ENCODE measurements at regions not wholly inside any gene's neighbourhood (a gene's known extent, or its start where the extent isn't known, plus 50 kb on each side); places are given as distances from the start of the nearest gene placed in this dataset.

DNA sequence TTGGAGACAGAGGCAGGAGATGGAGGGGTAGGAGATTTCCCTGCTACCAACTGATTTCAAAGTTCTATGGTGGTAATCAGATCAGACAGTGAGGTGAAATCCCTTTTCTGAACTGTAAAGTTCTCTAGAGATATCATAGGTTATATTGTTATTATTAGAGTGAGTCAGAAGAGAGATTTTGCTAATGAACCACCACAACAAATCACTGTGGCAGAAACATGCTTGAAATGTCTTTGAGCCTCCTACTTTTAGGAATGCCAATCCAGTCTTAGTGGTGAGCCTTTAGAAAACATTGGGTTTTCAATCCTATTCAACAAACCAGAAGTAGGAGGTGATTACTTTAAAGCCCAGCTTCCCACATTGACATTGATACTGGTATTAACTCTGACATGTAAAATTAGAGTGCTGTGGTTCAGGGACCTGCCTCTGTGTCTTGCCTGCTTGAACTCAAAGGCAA lies 136.7 kb upstream of the CNR1 start:
- no peak overlapping the region for H3K4me3 ChIP-seq
- no peaks in the 10 kb centered on the region for H3F3A ChIP-seq (replicated peaks; ENCODE audit: low read depth)
- DNase-seq (ENCODE audit: low spot score) (no peak), ATAC-seq (no peak)
- no peak for TF ChIP-seq JUNB (IDR thresholded peaks at IDR 0.05; ENCODE audit: unreplicated experiment)
- TF ChIP-seq STAT1 (IDR thresholded peaks at IDR 0.05; ENCODE audit: unreplicated experiment): no peak
- TF ChIP-seq, protein P1, sequence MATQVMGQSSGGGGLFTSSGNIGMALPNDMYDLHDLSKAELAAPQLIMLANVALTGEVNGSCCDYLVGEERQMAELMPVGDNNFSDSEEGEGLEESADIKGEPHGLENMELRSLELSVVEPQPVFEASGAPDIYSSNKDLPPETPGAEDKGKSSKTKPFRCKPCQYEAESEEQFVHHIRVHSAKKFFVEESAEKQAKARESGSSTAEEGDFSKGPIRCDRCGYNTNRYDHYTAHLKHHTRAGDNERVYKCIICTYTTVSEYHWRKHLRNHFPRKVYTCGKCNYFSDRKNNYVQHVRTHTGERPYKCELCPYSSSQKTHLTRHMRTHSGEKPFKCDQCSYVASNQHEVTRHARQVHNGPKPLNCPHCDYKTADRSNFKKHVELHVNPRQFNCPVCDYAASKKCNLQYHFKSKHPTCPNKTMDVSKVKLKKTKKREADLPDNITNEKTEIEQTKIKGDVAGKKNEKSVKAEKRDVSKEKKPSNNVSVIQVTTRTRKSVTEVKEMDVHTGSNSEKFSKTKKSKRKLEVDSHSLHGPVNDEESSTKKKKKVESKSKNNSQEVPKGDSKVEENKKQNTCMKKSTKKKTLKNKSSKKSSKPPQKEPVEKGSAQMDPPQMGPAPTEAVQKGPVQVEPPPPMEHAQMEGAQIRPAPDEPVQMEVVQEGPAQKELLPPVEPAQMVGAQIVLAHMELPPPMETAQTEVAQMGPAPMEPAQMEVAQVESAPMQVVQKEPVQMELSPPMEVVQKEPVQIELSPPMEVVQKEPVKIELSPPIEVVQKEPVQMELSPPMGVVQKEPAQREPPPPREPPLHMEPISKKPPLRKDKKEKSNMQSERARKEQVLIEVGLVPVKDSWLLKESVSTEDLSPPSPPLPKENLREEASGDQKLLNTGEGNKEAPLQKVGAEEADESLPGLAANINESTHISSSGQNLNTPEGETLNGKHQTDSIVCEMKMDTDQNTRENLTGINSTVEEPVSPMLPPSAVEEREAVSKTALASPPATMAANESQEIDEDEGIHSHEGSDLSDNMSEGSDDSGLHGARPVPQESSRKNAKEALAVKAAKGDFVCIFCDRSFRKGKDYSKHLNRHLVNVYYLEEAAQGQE (IDR thresholded peaks at IDR 0.05; ENCODE audit: unreplicated experiment): no peak
- TF ChIP-seq POLR2AphosphoS5 (IDR thresholded peaks at IDR 0.05; ENCODE audit: low read depth): no peak
- no peak for TF ChIP-seq EZH2phosphoT487 (IDR thresholded peaks at IDR 0.05; ENCODE audit: unreplicated experiment)
- TF ChIP-seq, protein P2, sequence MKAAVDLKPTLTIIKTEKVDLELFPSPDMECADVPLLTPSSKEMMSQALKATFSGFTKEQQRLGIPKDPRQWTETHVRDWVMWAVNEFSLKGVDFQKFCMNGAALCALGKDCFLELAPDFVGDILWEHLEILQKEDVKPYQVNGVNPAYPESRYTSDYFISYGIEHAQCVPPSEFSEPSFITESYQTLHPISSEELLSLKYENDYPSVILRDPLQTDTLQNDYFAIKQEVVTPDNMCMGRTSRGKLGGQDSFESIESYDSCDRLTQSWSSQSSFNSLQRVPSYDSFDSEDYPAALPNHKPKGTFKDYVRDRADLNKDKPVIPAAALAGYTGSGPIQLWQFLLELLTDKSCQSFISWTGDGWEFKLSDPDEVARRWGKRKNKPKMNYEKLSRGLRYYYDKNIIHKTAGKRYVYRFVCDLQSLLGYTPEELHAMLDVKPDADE (IDR thresholded peaks at IDR 0.05): no peak
- TF ChIP-seq, protein P3, sequence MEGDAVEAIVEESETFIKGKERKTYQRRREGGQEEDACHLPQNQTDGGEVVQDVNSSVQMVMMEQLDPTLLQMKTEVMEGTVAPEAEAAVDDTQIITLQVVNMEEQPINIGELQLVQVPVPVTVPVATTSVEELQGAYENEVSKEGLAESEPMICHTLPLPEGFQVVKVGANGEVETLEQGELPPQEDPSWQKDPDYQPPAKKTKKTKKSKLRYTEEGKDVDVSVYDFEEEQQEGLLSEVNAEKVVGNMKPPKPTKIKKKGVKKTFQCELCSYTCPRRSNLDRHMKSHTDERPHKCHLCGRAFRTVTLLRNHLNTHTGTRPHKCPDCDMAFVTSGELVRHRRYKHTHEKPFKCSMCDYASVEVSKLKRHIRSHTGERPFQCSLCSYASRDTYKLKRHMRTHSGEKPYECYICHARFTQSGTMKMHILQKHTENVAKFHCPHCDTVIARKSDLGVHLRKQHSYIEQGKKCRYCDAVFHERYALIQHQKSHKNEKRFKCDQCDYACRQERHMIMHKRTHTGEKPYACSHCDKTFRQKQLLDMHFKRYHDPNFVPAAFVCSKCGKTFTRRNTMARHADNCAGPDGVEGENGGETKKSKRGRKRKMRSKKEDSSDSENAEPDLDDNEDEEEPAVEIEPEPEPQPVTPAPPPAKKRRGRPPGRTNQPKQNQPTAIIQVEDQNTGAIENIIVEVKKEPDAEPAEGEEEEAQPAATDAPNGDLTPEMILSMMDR (conservative IDR thresholded peaks at IDR 0.05; ENCODE audit: low read depth in 2 of 2): no peak
- H3K36me3 ChIP-seq (ENCODE audit: insufficient read depth): no peaks in the 10 kb centered on the region
- no peaks in the 10 kb centered on the region; the same call in 2 of the 3 replicates for H3K9me3 Mint-ChIP-seq
- H3K4me1 Mint-ChIP-seq: peaks cover 2% of the 10 kb centered on the region; the same call in 1 of the 3 replicates
- H3K79me2 ChIP-seq (replicated peaks; ENCODE audit: insufficient read depth): no peaks in the 10 kb centered on the region
- H3K4me1 ChIP-seq (ENCODE audit: insufficient read depth): no peaks in the 10 kb centered on the region
- peak overlapping the region; percentile 10; the same call in 1 of the 2 replicates for H2AFZ ChIP-seq
- no peak overlapping the region for H3K27ac Mint-ChIP-seq
- peaks cover 4% of the 10 kb centered on the region for H3K9me2 ChIP-seq (ENCODE audit: insufficient read depth)
- no peaks in the 10 kb centered on the region for H4K20me1 ChIP-seq (replicated peaks; ENCODE audit: insufficient read depth)
- no peak overlapping the region for H3K27ac ChIP-seq (ENCODE audit: low read depth)
- H3K27me3 Mint-ChIP-seq (ENCODE audit: insufficient read depth, low read depth, poor library complexity): no peaks in the 10 kb centered on the region
- no peaks in the 10 kb centered on the region for H3K27me3 ChIP-seq (ENCODE audit: insufficient read depth)
- no peak overlapping the region for H3K4me3 Mint-ChIP-seq
- no peaks in the 10 kb centered on the region for H3K36me3 Mint-ChIP-seq (ENCODE audit: low read depth)
- H3K4me2 ChIP-seq: no peak overlapping the region
